ENCODE measurements at regions not wholly inside any gene's neighbourhood (a gene's known extent, or its start where the extent isn't known, plus 50 kb on each side); places are given as distances from the start of the nearest gene placed in this dataset.

GRCh38 chr3:147000274-147000673, 395.1 kb upstream of the PLSCR5 start:
- no CpG with 5 or more reads among the region's 2 CpGs for WGBS (ENCODE audit: insufficient coverage, low lambda C conversion rate)
- Histone ChIP-seq H3K27me3 (ENCODE audit: control insufficient read depth, insufficient read depth, low read length) (no peaks in the 10 kb centered on the region), H3K27ac (ENCODE audit: low read length) (no peak overlapping the region), H3K4me3 (ENCODE audit: low read length) (no peak overlapping the region), H3K36me3 (ENCODE audit: control insufficient read depth, insufficient read depth, low read length) (no peaks in the 10 kb centered on the region), H3K9me3 (ENCODE audit: control insufficient read depth, low read depth, low read length) (no peaks in the 10 kb centered on the region), H3K4me1 (ENCODE audit: control insufficient read depth, insufficient read depth, low read length) (no peaks in the 10 kb centered on the region)
- no peak for DNase-seq

- Histone ChIP-seq H3K27me3 (ENCODE audit: control insufficient read depth, insufficient read depth, low read length) (no peaks in the 10 kb centered on the region), H3K4me1 (ENCODE audit: control insufficient read depth, insufficient read depth, low read length) (no peaks in the 10 kb centered on the region), H3K27ac (ENCODE audit: low read length) (no peak overlapping the region), H3K36me3 (ENCODE audit: control insufficient read depth, insufficient read depth, low read length) (no peaks in the 10 kb centered on the region), H3K4me3 (ENCODE audit: low read length) (no peak overlapping the region), H3K9me3 (ENCODE audit: control insufficient read depth, low read depth, low read length) (no peaks in the 10 kb centered on the region)
- no CpG with 5 or more reads among the region's 1 CpG for WGBS (ENCODE audit: insufficient coverage, low lambda C conversion rate)
- DNase-seq = no peak
Measured at GRCh38 chr3:146991907-146992306, 386.8 kb upstream of the PLSCR5 start.

DNA sequence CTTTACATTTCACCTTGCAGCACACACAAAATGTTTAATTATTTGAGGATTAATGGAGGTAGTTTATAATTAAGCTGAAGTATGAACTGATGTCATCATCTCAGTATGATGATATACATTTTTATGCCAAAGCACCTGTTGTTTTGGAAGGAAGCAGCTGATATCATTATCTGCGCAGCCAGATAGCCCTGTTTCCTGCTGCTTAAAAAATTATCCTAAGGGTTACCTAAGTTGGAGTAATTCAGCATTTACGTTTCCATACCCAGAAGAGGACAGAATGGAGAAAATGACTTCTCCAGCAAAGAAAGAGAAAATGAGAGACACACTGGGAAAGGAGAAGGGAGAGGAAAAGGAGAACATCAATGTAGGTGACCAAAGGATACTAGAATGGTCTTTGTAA, 370.3 kb upstream of the PLSCR5 start:
- H3K9me3 ChIP-seq (ENCODE audit: control insufficient read depth, low read depth, low read length) = no peaks in the 10 kb centered on the region
- no peaks in the 10 kb centered on the region for H3K4me1 ChIP-seq (ENCODE audit: control insufficient read depth, insufficient read depth, low read length)
- no peak overlapping the region for H3K27ac ChIP-seq (ENCODE audit: low read length)
- no peak for DNase-seq
- no peaks in the 10 kb centered on the region for H3K36me3 ChIP-seq (ENCODE audit: control insufficient read depth, insufficient read depth, low read length)
- no CpG with 5 or more reads among the region's 2 CpGs for WGBS (ENCODE audit: insufficient coverage, low lambda C conversion rate)
- no peak overlapping the region for H3K4me3 ChIP-seq (ENCODE audit: low read length)
- H3K27me3 ChIP-seq (ENCODE audit: control insufficient read depth, insufficient read depth, low read length) = no peaks in the 10 kb centered on the region

- Histone ChIP-seq H3K36me3 (ENCODE audit: control insufficient read depth, insufficient read depth, low read length) (no peaks in the 10 kb centered on the region), H3K27ac (ENCODE audit: low read length) (no peak overlapping the region), H3K4me3 (ENCODE audit: low read length) (no peak overlapping the region), H3K9me3 (ENCODE audit: control insufficient read depth, low read depth, low read length) (no peaks in the 10 kb centered on the region), H3K27me3 (ENCODE audit: control insufficient read depth, insufficient read depth, low read length) (no peaks in the 10 kb centered on the region), H3K4me1 (ENCODE audit: control insufficient read depth, insufficient read depth, low read length) (no peaks in the 10 kb centered on the region)
- WGBS (ENCODE audit: insufficient coverage, low lambda C conversion rate) = 100% methylated on average over 1 of the region's 1 CpG
- no peak for DNase-seq
Measured at GRCh38 chr3:146975032-146975431, 369.9 kb upstream of the PLSCR5 start.

- Histone ChIP-seq H3K27ac (ENCODE audit: low read length) (no peak overlapping the region), H3K27me3 (ENCODE audit: control insufficient read depth, insufficient read depth, low read length) (no peaks in the 10 kb centered on the region), H3K36me3 (ENCODE audit: control insufficient read depth, insufficient read depth, low read length) (no peaks in the 10 kb centered on the region), H3K4me1 (ENCODE audit: control insufficient read depth, insufficient read depth, low read length) (no peaks in the 10 kb centered on the region), H3K9me3 (ENCODE audit: control insufficient read depth, low read depth, low read length) (no peaks in the 10 kb centered on the region), H3K4me3 (ENCODE audit: low read length) (no peak overlapping the region)
- 100% methylated on average over 1 of the region's 4 CpGs for WGBS (ENCODE audit: insufficient coverage, low lambda C conversion rate)
- no peak for DNase-seq
Measured at GRCh38 chr3:146974001-146974400, 368.9 kb upstream of the PLSCR5 start.

- WGBS (ENCODE audit: insufficient coverage, low lambda C conversion rate) = no CpG with 5 or more reads among the region's 1 CpG
- no peaks in the 10 kb centered on the region for H3K9me3 ChIP-seq (ENCODE audit: control insufficient read depth, low read depth, low read length)
- no peaks in the 10 kb centered on the region for H3K4me1 ChIP-seq (ENCODE audit: control insufficient read depth, insufficient read depth, low read length)
- no peaks in the 10 kb centered on the region for H3K27me3 ChIP-seq (ENCODE audit: control insufficient read depth, insufficient read depth, low read length)
- H3K27ac ChIP-seq (ENCODE audit: low read length) = no peak overlapping the region
- DNase-seq = no peak
- no peaks in the 10 kb centered on the region for H3K36me3 ChIP-seq (ENCODE audit: control insufficient read depth, insufficient read depth, low read length)
- no peak overlapping the region for H3K4me3 ChIP-seq (ENCODE audit: low read length)
Measured at GRCh38 chr3:146972726-146973125, 367.6 kb upstream of the PLSCR5 start.

GRCh38 chr3:146970236-146970635, 365.1 kb upstream of the PLSCR5 start:
- Histone ChIP-seq H3K9me3 (ENCODE audit: control insufficient read depth, low read depth, low read length) (no peaks in the 10 kb centered on the region), H3K36me3 (ENCODE audit: control insufficient read depth, insufficient read depth, low read length) (no peaks in the 10 kb centered on the region), H3K27me3 (ENCODE audit: control insufficient read depth, insufficient read depth, low read length) (no peaks in the 10 kb centered on the region), H3K4me3 (ENCODE audit: low read length) (no peak overlapping the region), H3K27ac (ENCODE audit: low read length) (no peak overlapping the region), H3K4me1 (ENCODE audit: control insufficient read depth, insufficient read depth, low read length) (no peaks in the 10 kb centered on the region)
- no CpG with 5 or more reads among the region's 2 CpGs for WGBS (ENCODE audit: insufficient coverage, low lambda C conversion rate)
- DNase-seq = no peak

DNA sequence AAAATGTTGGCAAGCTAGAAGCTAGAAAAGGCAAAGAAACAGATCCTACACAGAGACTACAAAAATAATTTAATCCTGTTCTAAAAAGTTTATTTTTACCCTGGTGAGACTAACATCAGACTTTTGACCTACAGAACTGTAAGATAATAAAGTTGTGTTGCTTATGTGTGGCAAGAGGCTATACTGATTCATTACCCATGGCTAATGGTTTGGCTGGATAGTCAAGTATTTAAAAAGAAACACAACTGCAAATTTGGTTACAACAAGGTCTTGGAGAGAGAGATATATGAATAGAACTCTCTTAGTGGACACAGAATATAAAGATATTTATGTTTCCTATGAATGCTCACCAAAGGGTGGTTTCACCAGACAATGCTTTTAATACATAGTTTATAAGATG, 364.2 kb upstream of the PLSCR5 start:
- no peaks in the 10 kb centered on the region for H3K36me3 ChIP-seq (ENCODE audit: control insufficient read depth, insufficient read depth, low read length)
- DNase-seq = no peak
- H3K4me3 ChIP-seq (ENCODE audit: low read length) = no peak overlapping the region
- no peaks in the 10 kb centered on the region for H3K27me3 ChIP-seq (ENCODE audit: control insufficient read depth, insufficient read depth, low read length)
- H3K9me3 ChIP-seq (ENCODE audit: control insufficient read depth, low read depth, low read length) = no peaks in the 10 kb centered on the region
- no peaks in the 10 kb centered on the region for H3K4me1 ChIP-seq (ENCODE audit: control insufficient read depth, insufficient read depth, low read length)
- H3K27ac ChIP-seq (ENCODE audit: low read length) = no peak overlapping the region

GRCh38 chr3:146968204-146968651, 363.1 kb upstream of the PLSCR5 start:
- no peaks in the 10 kb centered on the region for H3K9me3 ChIP-seq (ENCODE audit: control insufficient read depth, low read depth, low read length)
- H3K4me1 ChIP-seq (ENCODE audit: control insufficient read depth, insufficient read depth, low read length) = no peaks in the 10 kb centered on the region
- no CpG with 5 or more reads among the region's 1 CpG for WGBS (ENCODE audit: insufficient coverage, low lambda C conversion rate)
- H3K4me3 ChIP-seq (ENCODE audit: low read length) = no peak overlapping the region
- H3K27ac ChIP-seq (ENCODE audit: low read length) = no peak overlapping the region
- DNase-seq = no peak
- H3K36me3 ChIP-seq (ENCODE audit: control insufficient read depth, insufficient read depth, low read length) = no peaks in the 10 kb centered on the region
- H3K27me3 ChIP-seq (ENCODE audit: control insufficient read depth, insufficient read depth, low read length) = no peaks in the 10 kb centered on the region

GRCh38 chr3:146967783-146968182, 362.6 kb upstream of the PLSCR5 start:
- Histone ChIP-seq H3K9me3 (ENCODE audit: control insufficient read depth, low read depth, low read length) (no peaks in the 10 kb centered on the region), H3K27ac (ENCODE audit: low read length) (no peak overlapping the region), H3K36me3 (ENCODE audit: control insufficient read depth, insufficient read depth, low read length) (no peaks in the 10 kb centered on the region), H3K4me3 (ENCODE audit: low read length) (no peak overlapping the region), H3K27me3 (ENCODE audit: control insufficient read depth, insufficient read depth, low read length) (no peaks in the 10 kb centered on the region), H3K4me1 (ENCODE audit: control insufficient read depth, insufficient read depth, low read length) (no peaks in the 10 kb centered on the region)
- DNase-seq = no peak

GRCh38 chr3:146966124-146966523, 361.0 kb upstream of the PLSCR5 start:
- H3K4me1 ChIP-seq (ENCODE audit: control insufficient read depth, insufficient read depth, low read length) = no peaks in the 10 kb centered on the region
- WGBS (ENCODE audit: insufficient coverage, low lambda C conversion rate) = 80% methylated on average over 1 of the region's 3 CpGs
- H3K9me3 ChIP-seq (ENCODE audit: control insufficient read depth, low read depth, low read length) = no peaks in the 10 kb centered on the region
- H3K27me3 ChIP-seq (ENCODE audit: control insufficient read depth, insufficient read depth, low read length) = no peaks in the 10 kb centered on the region
- no peak overlapping the region for H3K27ac ChIP-seq (ENCODE audit: low read length)
- no peak for DNase-seq
- no peaks in the 10 kb centered on the region for H3K36me3 ChIP-seq (ENCODE audit: control insufficient read depth, insufficient read depth, low read length)
- no peak overlapping the region for H3K4me3 ChIP-seq (ENCODE audit: low read length)
